ENCODE measurements at regions not wholly inside any gene's neighbourhood (a gene's known extent, or its start where the extent isn't known, plus 50 kb on each side); places are given as distances from the start of the nearest gene placed in this dataset.
A peak's percentile ranks its signal among the peaks of the same experiment; 100 is the strongest.

DNA sequence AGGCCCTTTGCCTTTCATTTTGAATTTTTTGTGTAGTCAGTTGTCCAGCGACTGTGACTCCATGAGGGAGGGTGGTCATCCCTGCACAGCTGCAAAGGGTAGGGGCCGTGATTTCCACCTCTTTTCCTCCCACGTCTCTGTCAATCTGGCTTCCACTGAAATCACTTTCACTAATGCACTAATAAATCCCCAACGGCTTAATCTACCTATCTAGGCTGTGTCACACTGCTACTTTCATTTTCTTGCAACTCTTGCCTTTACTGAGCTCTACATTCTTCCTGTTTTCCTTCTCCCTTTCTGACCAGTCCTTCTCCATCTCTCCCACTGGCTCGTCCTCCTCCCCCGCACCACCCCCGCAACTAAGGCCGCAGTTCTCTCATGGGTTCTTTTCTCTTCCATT, 212.3 kb upstream of the FOXN3 start:
- no peak for DNase-seq

GRCh38 chr14:89628521-89628920, 211.5 kb upstream of the FOXN3 start:
- no peak for DNase-seq

DNA sequence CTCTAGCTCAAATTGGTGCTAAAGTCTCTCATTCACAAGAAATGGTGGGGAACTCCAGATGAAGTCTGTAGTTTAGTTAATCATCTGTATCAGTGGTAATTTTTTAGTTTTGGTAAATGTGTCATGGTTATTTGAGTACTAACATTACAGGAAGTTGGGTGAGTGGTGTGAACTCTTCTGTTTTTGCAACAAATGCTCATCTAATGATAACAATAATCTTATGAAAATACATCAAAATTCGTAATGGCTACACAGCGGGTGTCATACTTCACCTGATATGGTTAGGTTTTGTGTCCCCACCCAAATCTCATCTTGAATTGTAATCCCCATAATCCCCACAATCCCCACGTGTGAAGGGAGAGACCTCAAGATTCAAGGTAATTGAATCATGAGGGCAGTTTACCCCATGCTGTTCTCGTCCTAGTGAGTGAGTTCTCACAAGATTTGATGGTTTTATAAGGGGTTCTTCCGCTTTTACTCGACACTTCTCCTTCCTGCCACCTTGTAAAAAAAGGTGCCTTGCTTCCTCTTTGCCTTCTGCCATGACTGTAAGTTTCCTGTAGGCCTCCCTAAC, 209.3 kb upstream of the FOXN3 start:
- DNase-seq = no peak

DNA sequence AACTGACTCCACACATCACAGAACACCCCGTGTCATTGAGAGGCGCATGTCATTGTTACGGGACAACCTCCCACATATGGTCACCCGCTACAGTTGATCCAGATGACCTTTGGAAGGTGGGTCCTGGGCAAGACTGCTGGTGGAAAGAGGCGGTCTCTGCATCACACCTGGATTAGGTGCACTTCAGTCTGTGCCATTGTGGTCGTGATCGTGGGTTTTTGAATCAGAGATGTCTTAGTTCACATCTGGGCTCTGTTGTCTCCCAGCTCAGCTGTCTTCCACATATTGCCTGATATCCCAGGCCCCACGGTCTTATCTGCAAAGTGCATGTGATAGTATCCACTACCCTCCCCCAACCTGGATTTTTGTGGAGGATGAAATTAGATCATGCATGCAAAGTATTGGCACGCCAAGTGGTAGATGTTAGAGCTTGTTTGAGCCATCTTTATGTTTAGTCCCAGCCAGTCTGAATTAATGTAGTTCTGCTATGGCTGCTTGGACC, 208.7 kb upstream of the FOXN3 start:
- no peak for DNase-seq

GRCh38 chr14:89625244-89625713, 208.2 kb upstream of the FOXN3 start:
- peak; percentile 78 to 80 for DNase-seq

GRCh38 chr14:89624500-89625156, 207.6 kb upstream of the FOXN3 start:
- DNase-seq = no peak

DNA sequence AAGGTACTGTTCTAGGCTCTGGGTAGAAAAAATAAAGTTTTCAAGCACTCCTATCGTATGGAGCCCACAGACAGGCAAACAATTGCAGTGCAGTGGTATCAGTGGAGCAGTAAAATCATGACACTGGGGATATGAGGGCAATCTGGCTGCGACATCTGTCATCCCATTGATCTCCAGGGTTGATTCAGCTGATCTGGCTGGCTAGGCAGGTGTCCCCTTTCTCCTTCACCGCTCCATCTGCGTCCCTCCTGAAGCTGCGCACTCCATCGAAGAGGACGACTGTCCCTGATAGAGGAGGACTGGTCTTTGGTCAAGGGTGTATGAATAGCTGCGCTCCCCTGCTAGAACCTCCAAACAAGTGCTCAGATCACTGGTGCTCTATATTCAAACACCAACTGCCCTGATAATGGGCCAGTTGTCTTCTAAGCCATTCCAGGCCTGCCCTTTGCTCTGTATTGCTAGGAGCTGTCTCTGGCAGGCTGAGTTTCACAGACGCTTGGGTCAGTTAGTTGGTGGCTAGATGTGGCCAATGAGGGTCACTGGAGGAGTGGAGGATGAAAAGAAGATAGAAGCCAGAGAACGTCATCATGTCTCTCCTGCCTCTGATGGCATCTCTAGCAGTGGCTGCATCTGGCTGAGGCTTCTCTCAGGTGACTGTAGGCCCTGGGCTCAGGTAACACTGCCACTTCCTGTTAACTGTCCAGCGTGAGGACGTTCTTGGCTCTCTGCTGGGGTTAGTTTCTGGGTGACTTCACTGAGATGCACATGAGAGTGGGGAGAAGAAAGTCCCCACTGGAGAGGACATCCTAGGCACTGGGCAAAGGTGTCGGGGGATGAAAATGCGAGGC, 205.0 kb upstream of the FOXN3 start:
- no peak for DNase-seq

DNA sequence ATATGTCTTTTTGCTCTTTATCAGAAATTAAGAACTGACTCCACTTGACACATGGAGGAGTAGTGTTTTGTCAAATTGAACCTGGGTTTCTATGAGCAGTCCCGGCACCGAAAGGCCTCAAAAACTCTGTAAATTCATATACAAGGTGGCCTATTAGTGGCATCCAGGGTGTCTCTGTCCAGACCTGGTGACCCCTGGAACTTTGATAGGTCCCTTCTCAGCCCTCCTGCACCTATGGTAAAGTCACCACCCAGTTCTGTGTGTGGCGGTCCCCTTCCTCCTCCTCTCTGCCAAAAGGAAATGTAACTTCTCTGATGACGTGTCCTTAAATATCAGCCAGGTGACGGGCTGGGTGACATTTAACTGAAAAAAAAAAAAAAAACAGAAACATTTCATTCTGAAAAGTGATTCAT, 204.0 kb upstream of the FOXN3 start:
- no peak for DNase-seq

GRCh38 chr14:89620436-89620835, 203.4 kb upstream of the FOXN3 start:
- no peak for DNase-seq

DNA sequence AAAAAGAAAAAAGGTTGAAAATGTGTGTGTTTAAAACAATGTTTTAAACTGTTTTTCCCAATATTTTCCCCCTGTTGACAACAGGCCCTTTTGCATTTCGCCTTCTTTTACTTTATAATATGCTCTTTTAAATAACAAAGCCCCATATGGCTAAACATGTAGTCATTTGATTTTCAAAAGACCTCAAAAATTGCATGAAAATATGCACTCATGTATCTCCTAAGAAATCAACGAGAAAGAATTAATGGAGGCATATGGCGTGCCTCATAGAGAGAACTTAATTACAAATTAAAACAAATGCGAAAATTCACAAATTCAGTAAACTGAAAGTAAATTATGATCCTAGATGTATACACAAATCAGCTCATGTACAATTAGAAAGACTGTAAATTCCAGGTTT, 202.6 kb upstream of the FOXN3 start:
- no peak for DNase-seq

DNA sequence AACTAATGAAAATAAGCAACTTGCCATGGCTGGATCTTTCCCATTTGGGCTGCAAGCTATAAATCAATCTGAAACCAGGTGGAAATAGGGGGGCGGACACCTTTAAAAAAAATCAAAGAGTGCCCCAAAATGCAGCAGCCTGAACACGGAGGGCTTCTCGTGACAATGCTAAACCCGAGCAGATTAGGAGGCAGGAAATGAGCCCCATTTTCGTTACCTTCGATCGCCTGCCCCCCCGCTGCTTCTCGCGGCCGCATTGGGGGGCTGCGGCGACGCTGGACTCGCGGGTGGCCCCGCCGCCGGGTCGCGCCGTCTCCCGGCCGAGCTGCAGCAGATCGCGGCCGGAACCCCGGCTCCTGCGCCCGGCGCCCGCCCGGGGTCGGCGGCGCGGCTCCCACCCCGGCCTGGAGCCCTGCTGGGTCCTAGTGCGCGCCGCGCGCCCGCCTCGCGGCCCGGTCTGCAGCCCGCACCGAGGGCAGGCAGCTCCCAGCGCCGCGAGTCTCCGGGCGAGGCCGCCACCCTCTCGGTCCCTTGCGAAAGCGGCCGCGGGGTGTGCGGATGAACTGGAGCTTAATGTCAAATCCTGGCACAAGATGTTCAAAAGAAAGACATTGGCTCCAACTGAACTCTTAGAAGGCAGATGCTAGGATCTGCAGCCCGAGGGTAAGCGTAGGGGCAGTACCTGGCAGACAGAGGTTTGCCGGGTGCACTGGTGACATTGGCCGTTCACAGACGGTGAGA, 201.9 kb upstream of the FOXN3 start:
- DNase-seq = peak; percentile 68 to 71

DNA sequence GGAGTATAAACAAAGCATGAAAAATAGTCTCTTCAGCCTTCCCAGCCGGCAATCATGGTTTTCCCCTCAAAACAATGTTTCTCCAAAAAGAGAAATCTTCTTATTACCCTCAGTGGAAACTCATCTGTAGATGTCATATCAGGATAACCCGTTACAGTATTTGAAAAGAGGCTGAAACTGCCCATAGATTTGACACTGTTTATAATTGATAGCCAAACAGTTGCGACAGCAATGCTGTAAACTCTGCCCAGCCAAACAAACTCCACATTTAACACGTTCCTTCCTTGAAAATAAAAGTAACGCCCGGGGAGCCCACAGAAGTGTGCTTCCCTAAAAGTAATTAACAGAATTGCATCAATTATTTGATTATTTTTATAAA, 201.3 kb upstream of the FOXN3 start:
- peak; percentile 52 to 68 for DNase-seq

- peak; percentile 51 to 56 for DNase-seq
Measured at GRCh38 chr14:89617481-89618329, 200.7 kb upstream of the FOXN3 start.

- peak; percentile 31 to 56 for DNase-seq
Measured at GRCh38 chr14:89616852-89617341, 199.9 kb upstream of the FOXN3 start.

- no peak for DNase-seq
Measured at GRCh38 chr14:89616425-89616824, 199.4 kb upstream of the FOXN3 start.

- no peak for DNase-seq
Measured at GRCh38 chr14:89615421-89615820, 198.4 kb upstream of the FOXN3 start.

- no peak for DNase-seq
Measured at GRCh38 chr14:89614009-89614691, 197.1 kb upstream of the FOXN3 start.

DNA sequence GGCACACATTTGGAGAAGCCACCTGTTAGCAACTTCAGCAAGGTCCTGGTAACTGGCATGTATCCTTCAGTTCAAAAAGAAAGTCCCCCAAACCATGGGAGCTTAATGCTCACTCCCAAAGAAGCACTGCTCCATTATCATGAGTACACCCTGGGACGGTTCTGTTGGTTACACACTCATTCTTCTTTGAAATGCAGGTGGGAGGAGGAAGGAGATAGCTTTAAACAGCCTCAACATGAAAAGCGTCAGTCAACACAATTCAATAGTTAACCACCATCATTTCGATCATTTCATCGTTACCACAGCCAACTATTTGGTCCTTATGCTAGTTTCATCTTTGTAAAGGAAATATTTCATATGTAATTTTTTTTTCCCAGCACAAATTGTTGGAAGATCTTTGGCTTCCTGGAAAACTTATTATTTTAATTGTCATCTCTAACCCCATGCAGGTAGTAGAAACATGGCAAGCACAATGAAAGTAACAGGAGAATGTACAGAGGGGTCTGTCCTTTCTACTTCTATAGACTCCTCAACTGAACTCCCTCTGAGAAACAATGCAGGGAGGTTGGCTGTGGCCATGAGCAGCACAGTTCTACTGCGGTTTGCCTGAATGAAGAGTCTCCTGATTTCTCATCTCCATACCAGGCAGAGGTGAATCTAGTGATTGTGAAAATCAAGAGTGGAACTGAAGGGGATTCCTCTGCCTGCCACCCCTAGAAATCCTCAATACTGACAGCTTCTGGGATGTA, 196.4 kb upstream of the FOXN3 start:
- DNase-seq = no peak

- no peak for DNase-seq
Measured at GRCh38 chr14:89609500-89610100, 192.6 kb upstream of the FOXN3 start.

Measured in right lung (tissue), 2 donors.